ENCODE measurements at regions not wholly inside any gene's neighbourhood (a gene's known extent, or its start where the extent isn't known, plus 50 kb on each side); places are given as distances from the start of the nearest gene placed in this dataset.

DNA sequence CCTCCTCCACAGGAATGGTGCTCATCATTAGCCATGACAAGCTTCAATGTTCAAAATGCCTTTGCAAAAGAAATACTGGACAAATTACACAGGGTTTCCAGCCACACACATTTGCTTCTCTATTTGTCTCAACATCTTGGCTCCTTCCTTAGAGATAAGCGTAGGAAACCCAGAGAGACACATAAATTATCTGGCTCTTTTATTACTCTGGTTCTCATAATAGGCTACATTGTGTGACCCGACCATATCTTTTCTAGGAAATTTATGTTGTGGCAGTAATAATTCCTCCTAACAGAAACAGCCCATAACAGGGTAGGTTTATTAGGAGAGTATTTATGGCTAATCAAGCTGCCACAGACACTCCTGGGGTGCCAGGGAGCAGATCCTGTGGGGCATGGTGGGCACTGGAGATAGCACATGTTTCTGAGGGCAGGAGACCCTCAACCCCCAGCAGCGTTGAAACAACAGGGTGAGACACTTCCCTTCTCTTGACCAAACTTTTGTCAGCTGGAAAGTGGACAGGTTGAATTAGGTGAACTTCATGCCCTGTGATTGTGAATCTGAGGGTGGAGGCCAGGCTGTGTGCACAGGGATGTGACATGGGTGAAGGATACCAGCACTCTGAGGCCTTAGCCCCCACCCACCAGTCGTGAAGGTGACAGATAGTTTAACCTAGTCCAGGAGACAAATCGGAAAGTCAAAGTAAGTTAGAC lies 295.9 kb upstream of the ZNF32 start:
- Histone ChIP-seq H3F3A (replicated peaks; ENCODE audit: insufficient read depth) (peaks cover 6% of the 10 kb centered on the region), H3K27ac (ENCODE audit: low read depth in 2 of 2, low read length in 1 of 2) (no peak overlapping the region), H3K9me2 (no peaks in the 10 kb centered on the region), H4K20me1 (ENCODE audit: insufficient read depth) (no peaks in the 10 kb centered on the region), H2AFZ (ENCODE audit: low read depth) (no peak overlapping the region), H3K9me3 (no peaks in the 10 kb centered on the region), H3K36me3 (replicated peaks in 1 of 2; ENCODE audit: control insufficient read depth in 1 of 2, insufficient read depth in 2 of 2, low read length in 1 of 2) (no peaks in the 10 kb centered on the region), H3K4me3 (ENCODE audit: low read depth in 2 of 2, low read length in 1 of 2) (no peak overlapping the region), H3K4me1 (ENCODE audit: control insufficient read depth in 1 of 2, insufficient read depth in 2 of 2, low read depth in 1 of 2, low read length in 1 of 2) (peaks cover 0 to 42% of the 10 kb centered on the region in 2 experiments; a peak in 2 of 4 replicates), H3K79me2 (ENCODE audit: insufficient read depth) (no peaks in the 10 kb centered on the region), H3K9ac (no peak overlapping the region), H3K4me2 (no peak overlapping the region), H3K27me3 (ENCODE audit: insufficient read depth) (no peaks in the 10 kb centered on the region)
- ChIA-PET POLR2A (no interaction called here), CTCF (interaction anchor here (1.1 kb wide), 1 partner anchor 39 kb away, joined by 3 read pairs; no protein-coding TSS in a partner anchor)
- TF ChIP-seq EP300 (IDR thresholded peaks at IDR 0.05; ENCODE audit: borderline replicate concordance in 1 of 2, low read depth in 1 of 2, low read length in 1 of 2) (no peak), USF2 (IDR thresholded peaks at IDR 0.05; ENCODE audit: borderline replicate concordance, low read depth, low read length) (no peak), IRF3 (IDR thresholded peaks at IDR 0.05; ENCODE audit: low read depth, low read length) (no peak), YY1 (IDR thresholded peaks at IDR 0.05; ENCODE audit: low read depth) (no peak), RFX5 (IDR thresholded peaks at IDR 0.05; ENCODE audit: low read length) (no peak), JUND (IDR thresholded peaks at IDR 0.05) (no peak), EZH2phosphoT487 (IDR thresholded peaks at IDR 0.05; ENCODE audit: borderline replicate concordance, low read depth) (no peak)
- TF ChIP-seq, protein P1, sequence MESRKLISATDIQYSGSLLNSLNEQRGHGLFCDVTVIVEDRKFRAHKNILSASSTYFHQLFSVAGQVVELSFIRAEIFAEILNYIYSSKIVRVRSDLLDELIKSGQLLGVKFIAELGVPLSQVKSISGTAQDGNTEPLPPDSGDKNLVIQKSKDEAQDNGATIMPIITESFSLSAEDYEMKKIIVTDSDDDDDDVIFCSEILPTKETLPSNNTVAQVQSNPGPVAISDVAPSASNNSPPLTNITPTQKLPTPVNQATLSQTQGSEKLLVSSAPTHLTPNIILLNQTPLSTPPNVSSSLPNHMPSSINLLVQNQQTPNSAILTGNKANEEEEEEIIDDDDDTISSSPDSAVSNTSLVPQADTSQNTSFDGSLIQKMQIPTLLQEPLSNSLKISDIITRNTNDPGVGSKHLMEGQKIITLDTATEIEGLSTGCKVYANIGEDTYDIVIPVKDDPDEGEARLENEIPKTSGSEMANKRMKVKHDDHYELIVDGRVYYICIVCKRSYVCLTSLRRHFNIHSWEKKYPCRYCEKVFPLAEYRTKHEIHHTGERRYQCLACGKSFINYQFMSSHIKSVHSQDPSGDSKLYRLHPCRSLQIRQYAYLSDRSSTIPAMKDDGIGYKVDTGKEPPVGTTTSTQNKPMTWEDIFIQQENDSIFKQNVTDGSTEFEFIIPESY (IDR thresholded peaks at IDR 0.05; ENCODE audit: borderline replicate concordance, low read depth): no peak
- TF ChIP-seq, protein P2, sequence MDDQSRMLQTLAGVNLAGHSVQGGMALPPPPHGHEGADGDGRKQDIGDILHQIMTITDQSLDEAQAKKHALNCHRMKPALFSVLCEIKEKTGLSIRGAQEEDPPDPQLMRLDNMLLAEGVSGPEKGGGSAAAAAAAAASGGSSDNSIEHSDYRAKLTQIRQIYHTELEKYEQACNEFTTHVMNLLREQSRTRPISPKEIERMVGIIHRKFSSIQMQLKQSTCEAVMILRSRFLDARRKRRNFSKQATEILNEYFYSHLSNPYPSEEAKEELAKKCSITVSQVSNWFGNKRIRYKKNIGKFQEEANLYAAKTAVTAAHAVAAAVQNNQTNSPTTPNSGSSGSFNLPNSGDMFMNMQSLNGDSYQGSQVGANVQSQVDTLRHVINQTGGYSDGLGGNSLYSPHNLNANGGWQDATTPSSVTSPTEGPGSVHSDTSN (IDR thresholded peaks at IDR 0.05): no peak
- WGBS (ENCODE audit: low lambda C conversion rate): 59% methylated on average over 5 of the region's 5 CpGs
- DNase-seq: no peak

- POLR2A ChIA-PET: no interaction called here
- 82% methylated on average over 8 of the region's 9 CpGs for WGBS (ENCODE audit: low lambda C conversion rate)
- H3K4me1 ChIP-seq (ENCODE audit: control insufficient read depth in 1 of 2, insufficient read depth in 2 of 2, low read depth in 1 of 2, low read length in 1 of 2): peaks cover 0 to 42% of the 10 kb centered on the region in 2 experiments; a peak in 2 of 4 replicates
- TF ChIP-seq JUND (IDR thresholded peaks at IDR 0.05): no peak
- no peak for TF ChIP-seq SMC3 (IDR thresholded peaks at IDR 0.05; ENCODE audit: low read depth, low read length)
- TF ChIP-seq FOSL2 (IDR thresholded peaks at IDR 0.05; ENCODE audit: borderline replicate concordance, low read depth): no peak
- no peak for TF ChIP-seq NRF1 (IDR thresholded peaks at IDR 0.05; ENCODE audit: low read depth, low read length)
- TF ChIP-seq EZH2phosphoT487 (IDR thresholded peaks at IDR 0.05; ENCODE audit: borderline replicate concordance, low read depth): no peak
- TF ChIP-seq RAD21 (IDR thresholded peaks at IDR 0.05; ENCODE audit: low read length): no peak
- TF ChIP-seq TEAD4 (IDR thresholded peaks at IDR 0.05; ENCODE audit: borderline replicate concordance, insufficient read depth): no peak
- TF ChIP-seq, protein P1 (IDR thresholded peaks at IDR 0.05; ENCODE audit: borderline replicate concordance, low read depth): no peak
- TF ChIP-seq, protein P3, sequence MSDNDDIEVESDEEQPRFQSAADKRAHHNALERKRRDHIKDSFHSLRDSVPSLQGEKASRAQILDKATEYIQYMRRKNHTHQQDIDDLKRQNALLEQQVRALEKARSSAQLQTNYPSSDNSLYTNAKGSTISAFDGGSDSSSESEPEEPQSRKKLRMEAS (IDR thresholded peaks at IDR 0.05; ENCODE audit: low read depth): no peak
- TF ChIP-seq CHD2 (IDR thresholded peaks at IDR 0.05; ENCODE audit: low read length, partially characterized antibody): no peak
- TF ChIP-seq MEF2A (IDR thresholded peaks at IDR 0.05; ENCODE audit: borderline replicate concordance, low read depth): no peak
Measured at GRCh38 chr10:43943818-43944360, 295.2 kb upstream of the ZNF32 start.

More at GRCh38 chr10:43943818-43944360, 295.2 kb upstream of the ZNF32 start:
- no peak overlapping the region for H3K9ac ChIP-seq
- H2AFZ ChIP-seq (ENCODE audit: low read depth): no peak overlapping the region
- CTCF ChIA-PET: interaction anchor here (1.1 kb wide), 1 partner anchor 38 kb away, joined by 3 read pairs; no protein-coding TSS in a partner anchor
- no peaks in the 10 kb centered on the region for H3K36me3 ChIP-seq (replicated peaks in 1 of 2; ENCODE audit: control insufficient read depth in 1 of 2, insufficient read depth in 2 of 2, low read length in 1 of 2)
- H3K79me2 ChIP-seq (ENCODE audit: insufficient read depth): no peaks in the 10 kb centered on the region
- no peak overlapping the region for H3K4me3 ChIP-seq (ENCODE audit: low read depth in 2 of 2, low read length in 1 of 2)
- no peaks in the 10 kb centered on the region for H3K27me3 ChIP-seq (ENCODE audit: insufficient read depth)
- H3K9me3 ChIP-seq: no peaks in the 10 kb centered on the region
- no peak for DNase-seq
- no peaks in the 10 kb centered on the region for H3K9me2 ChIP-seq
- H3F3A ChIP-seq (replicated peaks; ENCODE audit: insufficient read depth): peaks cover 6% of the 10 kb centered on the region
- H4K20me1 ChIP-seq (ENCODE audit: insufficient read depth): no peaks in the 10 kb centered on the region
- no peak overlapping the region for H3K27ac ChIP-seq (ENCODE audit: low read depth in 2 of 2, low read length in 1 of 2)
- H3K4me2 ChIP-seq: no peak overlapping the region
